Smooth muscle cell (in vitro differentiated cells): ENCODE measurements at regions not wholly inside any gene's neighbourhood (a gene's known extent, or its start where the extent isn't known, plus 50 kb on each side); places are given as distances from the start of the nearest gene placed in this dataset.

Source experiments
- DNase-seq: peaks from one replicate; lab custom pipeline; 2025; ENCODE audit not compliant: unreplicated experiment; lab: John Stamatoyannopoulos, UW
- H2AFZ ChIP-seq: fragments of 200-600 bp; sonication (generic); 2 replicates; pipeline ENCODE4 v1.6.0; 2016; ENCODE audit warnings: antibody characterized with exemption, low read depth, mild to moderate bottlenecking
- H3F3A ChIP-seq: fragments of 200-600 bp; sonication (generic); 2 replicates; pipeline ENCODE4 v1.6.0; 2017; ENCODE audit warnings: antibody characterized with exemption, low read depth
- H3K27ac ChIP-seq: fragments of 200-600 bp; sonication (generic); 2 replicates; pipeline ENCODE4 v1.5.1; 2016; ENCODE audit warnings: low read depth, mild to moderate bottlenecking
- H3K27me3 ChIP-seq: fragments of 200-600 bp; sonication (generic); 2 replicates; pipeline ENCODE4 v1.6.1; 2016; ENCODE audit warnings: low read depth, mild to moderate bottlenecking
- H3K36me3 ChIP-seq: fragments of 200-600 bp; sonication (generic); 2 replicates; pipeline ENCODE4 v1.5.1; 2016; ENCODE audit warnings: low read depth
- H3K4me1 ChIP-seq: fragments of 200-600 bp; sonication (generic); 2 replicates; pipeline ENCODE4 v1.5.1; 2016; ENCODE audit warnings: low read depth
- H3K4me2 ChIP-seq: fragments of 200-600 bp; sonication (generic); 2 replicates; pipeline ENCODE4 v1.6.0; 2016; ENCODE audit warnings: mild to moderate bottlenecking
- H3K4me3 ChIP-seq: fragments of 200-600 bp; sonication (generic); 2 replicates; pipeline ENCODE4 v1.5.1; 2016; ENCODE audit warnings: mild to moderate bottlenecking
- H3K79me2 ChIP-seq: fragments of 200-600 bp; sonication (generic); 2 replicates; pipeline ENCODE4 v1.6.0; 2016; ENCODE audit warnings: low read depth, mild to moderate bottlenecking
- H3K9ac ChIP-seq: fragments of 200-600 bp; sonication (generic); 2 replicates; pipeline ENCODE4 v1.6.0; 2016; ENCODE audit warnings: low read depth
- H3K9me3 ChIP-seq: fragments of 200-600 bp; sonication (generic); replicated peaks from 2 replicates; pipeline ENCODE4 v1.5.1; 2016; ENCODE audit warnings: low read depth
- H4K20me1 ChIP-seq: fragments of 200-600 bp; sonication (generic); 2 replicates; pipeline ENCODE4 v1.6.0; 2016; ENCODE audit warnings: low read depth
- CTCF ChIP-seq: fragments of 200-600 bp; sonication (generic); IDR thresholded peaks from 2 replicates; pipeline ENCODE4 v1.5.1; 2017; ENCODE audit warnings: borderline replicate concordance, mild to moderate bottlenecking, antibody characterized with exemption; ENCODE audit not compliant: insufficient read depth, poor library complexity, severe bottlenecking
- WGBS: methylation state at CpG from one replicate; pipeline ENCODE4 v1.1.7; 2016; ENCODE audit warnings: low lambda C conversion rate; 5-methylcytosine and 5-hydroxymethylcytosine counted together

GRCh38 chrX:69554321-69554947 is 50.3 kb downstream of the NALF2 start:
- no peaks in the 10 kb centered on the region for H3K36me3 ChIP-seq
- WGBS, result 76% methylated on average over 4 of the region's 4 CpGs

GRCh38 chrX:69555481-69556041 is 51.4 kb downstream of the NALF2 start:
- Histone ChIP-seq H3K79me2 (no peaks in the 10 kb centered on the region), H3K36me3 (no peaks in the 10 kb centered on the region), H2AFZ (peak overlapping the region; percentile 58), H3K9ac (no peak overlapping the region), H3K4me3 (no peak overlapping the region), H3K4me2 (no peak overlapping the region), H3K27ac (no peak overlapping the region), H3K27me3 (no peaks in the 10 kb centered on the region), H3K9me3 (no peaks in the 10 kb centered on the region), H4K20me1 (no peaks in the 10 kb centered on the region), H3K4me1 (no peaks in the 10 kb centered on the region), H3F3A (no peaks in the 10 kb centered on the region)
- no peak for DNase-seq
- WGBS, result 50% methylated on average over 6 of the region's 6 CpGs
- no peak for TF ChIP-seq CTCF

More at GRCh38 chrX:69554321-69554947, 50.3 kb downstream of the NALF2 start:
- Histone ChIP-seq H3K9ac (no peak overlapping the region), H3K4me3 (no peak overlapping the region), H4K20me1 (no peaks in the 10 kb centered on the region), H3K79me2 (no peaks in the 10 kb centered on the region), H2AFZ (no peak overlapping the region), H3K9me3 (no peaks in the 10 kb centered on the region), H3K27me3 (no peaks in the 10 kb centered on the region), H3K4me2 (no peak overlapping the region), H3K4me1 (no peaks in the 10 kb centered on the region), H3K27ac (no peak overlapping the region), H3F3A (no peaks in the 10 kb centered on the region)
- no peak for DNase-seq
- no peak for TF ChIP-seq CTCF

GRCh38 chrX:69556060-69557011 is 52.2 kb downstream of the NALF2 start:
- Histone ChIP-seq H3K4me2 (no peak overlapping the region), H3F3A (no peaks in the 10 kb centered on the region), H3K9ac (no peak overlapping the region), H3K79me2 (no peaks in the 10 kb centered on the region), H3K4me1 (no peaks in the 10 kb centered on the region), H3K27me3 (no peaks in the 10 kb centered on the region), H3K27ac (no peak overlapping the region), H4K20me1 (no peaks in the 10 kb centered on the region), H2AFZ (peak overlapping the region; percentile 58), H3K9me3 (no peaks in the 10 kb centered on the region), H3K36me3 (no peaks in the 10 kb centered on the region), H3K4me3 (no peak overlapping the region)
- no peak for DNase-seq
- WGBS, result 60% methylated on average over 16 of the region's 16 CpGs
- no peak for TF ChIP-seq CTCF
